RWPE1 (cell line): ENCODE measurements at regions not wholly inside any gene's neighbourhood (a gene's known extent, or its start where the extent isn't known, plus 50 kb on each side); places are given as distances from the start of the nearest gene placed in this dataset.

ENCODE experiments used
- CTCF ChIA-PET: fragments of 350-600 bp; sonication (Branson Sonifier 250); formaldehyde crosslinking; extraction: SDS; loops from one replicate; lab custom pipeline; 2021; lab: Yijun Ruan, JAX
- POLR2A ChIA-PET: fragments of 400-600 bp; formaldehyde crosslinking; extraction: SDS; loops from one replicate; lab custom pipeline; 2020; ENCODE audit warnings: antibody characterized with exemption; ENCODE audit not compliant: low non-redundant PET; lab: Yijun Ruan, JAX
- DNase-seq: peaks from one replicate; pipeline ENCODE4 v3.0.0; 2012; ENCODE audit warnings: low spot score
- H3K27ac ChIP-seq: fragments of 450-650 bp; 2 replicates; pipeline ENCODE4 v1.5.1; 2017
- CTCF ChIP-seq: fragments of 450-650 bp; conservative IDR thresholded peaks from 2 replicates; pipeline ENCODE4 v1.5.1; 2017; ENCODE audit warnings: low read depth, mild to moderate bottlenecking

- no peak for DNase-seq
- CTCF ChIA-PET = no interaction called here
- no peak overlapping the region for H3K27ac ChIP-seq
- POLR2A ChIA-PET = no interaction called here
- TF ChIP-seq CTCF = no peak
These were observed 86.5 kb upstream of the SEC11C start for GRCh38 chr18:59052965-59053820.

- no peak overlapping the region for H3K27ac ChIP-seq
- POLR2A ChIA-PET = no interaction called here
- no peak for DNase-seq
- TF ChIP-seq CTCF = no peak
- CTCF ChIA-PET = no interaction called here
These were observed 85.0 kb upstream of the SEC11C start for GRCh38 chr18:59054496-59055287.

GRCh38 chr18:59055345-59056032 is 84.2 kb upstream of the SEC11C start:
- no peak for TF ChIP-seq CTCF
- ChIA-PET POLR2A (no interaction called here), CTCF (no interaction called here)
- DNase-seq = no peak
- H3K27ac ChIP-seq = no peak overlapping the region

- CTCF ChIA-PET = interaction anchor here (0.7 kb wide), 1 partner anchor 156 kb away, joined by 3 read pairs; no protein-coding TSS in a partner anchor
- peak; percentile 30 for DNase-seq
These were observed 82.8 kb upstream of the SEC11C start for GRCh38 chr18:59056706-59057492.

GRCh38 chr18:59057493-59057795 is 82.2 kb upstream of the SEC11C start:
- CTCF ChIA-PET = no interaction called here
- POLR2A ChIA-PET = no interaction called here
- no peak overlapping the region for H3K27ac ChIP-seq
- no peak for TF ChIP-seq CTCF
- no peak for DNase-seq

More at GRCh38 chr18:59056706-59057492, 82.8 kb upstream of the SEC11C start:
- H3K27ac ChIP-seq = no peak overlapping the region
- peak; percentile 49 for TF ChIP-seq CTCF
- POLR2A ChIA-PET = no interaction called here
